ENCODE measurements at regions not wholly inside any gene's neighbourhood (a gene's known extent, or its start where the extent isn't known, plus 50 kb on each side); places are given as distances from the start of the nearest gene placed in this dataset.
"Not testable (repeated sequence)": the region's sequence is repeated elsewhere in the genome, so short reads cannot be mapped to it uniquely, and the experiment has no call there.

GRCh38 chr11:14573539-14574057 is 53.4 kb upstream of the PSMA1 start:
- not testable (repeated sequence) for DNase-seq

- DNase-seq, result peak; percentile 11
Measured at GRCh38 chr11:14577292-14577691, 57.1 kb upstream of the PSMA1 start.

- DNase-seq, result peak; percentile 44
Measured at GRCh38 chr11:14577835-14578529, 57.8 kb upstream of the PSMA1 start.

- peak; percentile 92 for DNase-seq
Measured at GRCh38 chr11:14578541-14578956, 58.4 kb upstream of the PSMA1 start.

- no peak for DNase-seq
Measured at GRCh38 chr11:14579646-14580045, 59.5 kb upstream of the PSMA1 start.

GRCh38 chr11:14582793-14583192 is 60.8 kb upstream of the PDE3B start:
- no peak for DNase-seq

- DNase-seq, result no peak
Measured at GRCh38 chr11:14583252-14584034, 60.2 kb upstream of the PDE3B start.

- no peak for DNase-seq
Measured at GRCh38 chr11:14584035-14584363, 59.6 kb upstream of the PDE3B start.

GRCh38 chr11:14584595-14584994 is 59.0 kb upstream of the PDE3B start:
- no peak for DNase-seq

- DNase-seq, result no peak
Measured at GRCh38 chr11:14585438-14585837, 58.2 kb upstream of the PDE3B start.

- DNase-seq, result no peak
Measured at GRCh38 chr11:14587258-14587657, 56.3 kb upstream of the PDE3B start.

GRCh38 chr11:14588681-14589080 is 54.9 kb upstream of the PDE3B start:
- DNase-seq, result no peak

- DNase-seq, result no peak
Measured at GRCh38 chr11:14589421-14589820, 54.2 kb upstream of the PDE3B start.

GRCh38 chr11:14591046-14591445 is 52.6 kb upstream of the PDE3B start:
- DNase-seq, result not testable (repeated sequence)

- DNase-seq, result no peak
Measured at GRCh38 chr11:14593671-14594070, 49.9 kb upstream of the PDE3B start.
